ENCODE measurements at regions not wholly inside any gene's neighbourhood (a gene's known extent, or its start where the extent isn't known, plus 50 kb on each side); places are given as distances from the start of the nearest gene placed in this dataset.

GRCh38 chr2:239762106-239762505, 263.0 kb downstream of the NDUFA10 start:
- no peak for DNase-seq (ENCODE audit: low read depth)

- no peak for DNase-seq (ENCODE audit: low read depth)
Observed at GRCh38 chr2:239760596-239760995, 264.5 kb downstream of the NDUFA10 start.

GRCh38 chr2:239758279-239758877, 266.8 kb downstream of the NDUFA10 start:
- no peak for DNase-seq (ENCODE audit: low read depth)

GRCh38 chr2:239756790-239757760, 268.1 kb downstream of the NDUFA10 start:
- no peak for DNase-seq (ENCODE audit: low read depth)

GRCh38 chr2:239756031-239756789, 268.9 kb downstream of the NDUFA10 start:
- no peak for DNase-seq (ENCODE audit: low read depth)

- no peak for DNase-seq (ENCODE audit: low read depth)
Observed at GRCh38 chr2:239753401-239753837, 271.7 kb downstream of the NDUFA10 start.

- no peak for DNase-seq (ENCODE audit: low read depth)
Observed at GRCh38 chr2:239752951-239753350, 272.2 kb downstream of the NDUFA10 start.

- DNase-seq (ENCODE audit: low read depth) = no peak
Observed at GRCh38 chr2:239751679-239752355, 273.3 kb downstream of the NDUFA10 start.

GRCh38 chr2:239750929-239751678, 274.0 kb downstream of the NDUFA10 start:
- no peak for DNase-seq (ENCODE audit: low read depth)

- no peak for DNase-seq (ENCODE audit: low read depth)
Observed at GRCh38 chr2:239750045-239750835, 274.9 kb downstream of the NDUFA10 start.

GRCh38 chr2:239749272-239749873, 275.8 kb downstream of the NDUFA10 start:
- no peak for DNase-seq (ENCODE audit: low read depth)

GRCh38 chr2:239748811-239749210, 276.3 kb downstream of the NDUFA10 start:
- no peak for DNase-seq (ENCODE audit: low read depth)

GRCh38 chr2:239747771-239748170, 277.4 kb downstream of the NDUFA10 start:
- no peak for DNase-seq (ENCODE audit: low read depth)

GRCh38 chr2:239747274-239747673, 277.9 kb downstream of the NDUFA10 start:
- DNase-seq (ENCODE audit: low read depth) = no peak

GRCh38 chr2:239746559-239747246, 278.4 kb downstream of the NDUFA10 start:
- DNase-seq (ENCODE audit: low read depth) = no peak

GRCh38 chr2:239745386-239746227, 279.5 kb downstream of the NDUFA10 start:
- no peak for DNase-seq (ENCODE audit: low read depth)

GRCh38 chr2:239744706-239745340, 280.3 kb downstream of the NDUFA10 start:
- no peak for DNase-seq (ENCODE audit: low read depth)

GRCh38 chr2:239743206-239743605, 281.9 kb downstream of the NDUFA10 start:
- DNase-seq (ENCODE audit: low read depth) = no peak
